Osteoblast (primary cell): ENCODE measurements at regions not wholly inside any gene's neighbourhood (a gene's known extent, or its start where the extent isn't known, plus 50 kb on each side); places are given as distances from the start of the nearest gene placed in this dataset.

Experiments used
- DNase-seq: peaks from one replicate; pipeline ENCODE4 v3.0.0; 2011; ENCODE audit warnings: low spot score, mixed read lengths; ENCODE audit not compliant: insufficient read length; ENCODE audit errors: missing footprints
- H2AFZ ChIP-seq: 2 replicates; pipeline ENCODE4 v1.6.0; 2011; ENCODE audit warnings: mild to moderate bottlenecking, low read length
- H3K27ac ChIP-seq: 2 replicates; pipeline ENCODE4 v1.5.1; 2011; ENCODE audit warnings: mild to moderate bottlenecking, low read depth, low read length, moderate library complexity
- H3K27me3 ChIP-seq: 2 replicates; pipeline ENCODE4 v1.6.0; 2012; ENCODE audit warnings: mild to moderate bottlenecking, control low read depth, inconsistent platforms, low read length, moderate library complexity; ENCODE audit not compliant: insufficient read depth
- H3K36me3 ChIP-seq: 2 replicates; pipeline ENCODE4 v1.5.1; 2011; ENCODE audit warnings: mild to moderate bottlenecking, low read length, control low read depth, moderate library complexity; ENCODE audit not compliant: insufficient read depth
- H3K4me1 ChIP-seq: 2 replicates; pipeline ENCODE4 v1.5.1; 2011; ENCODE audit warnings: mild to moderate bottlenecking, low read length, control low read depth, moderate library complexity; ENCODE audit not compliant: insufficient read depth
- H3K4me2 ChIP-seq: 2 replicates; pipeline ENCODE4 v1.6.0; 2011; ENCODE audit warnings: mild to moderate bottlenecking, low read length; ENCODE audit not compliant: insufficient read depth
- H3K4me3 ChIP-seq: fragments of 200-600 bp; sonication (generic); 3 replicates; pipeline ENCODE4 v1.5.1; 2012; ENCODE audit warnings: mild to moderate bottlenecking, low read length, inconsistent platforms; ENCODE audit not compliant: insufficient read depth
- H3K79me2 ChIP-seq: 2 replicates; pipeline ENCODE4 v1.6.0; 2012; ENCODE audit warnings: mild to moderate bottlenecking, low read length, control low read depth, inconsistent platforms; ENCODE audit not compliant: insufficient read depth
- H3K9me3 ChIP-seq: 2 replicates; pipeline ENCODE4 v1.5.1; 2011; ENCODE audit warnings: low read depth, low read length, control low read depth
- H4K20me1 ChIP-seq: 2 replicates; pipeline ENCODE4 v1.6.0; 2012; ENCODE audit warnings: mild to moderate bottlenecking, low read length, control low read depth; ENCODE audit not compliant: insufficient read depth
- TF ChIP-seq, protein P1 (sequence below): IDR thresholded peaks from 2 replicates; pipeline ENCODE4 v1.5.1; 2011; ENCODE audit warnings: mild to moderate bottlenecking, low read depth, low read length, moderate library complexity; ENCODE audit errors: extremely low read depth

- Histone ChIP-seq H3K4me3 (no peak overlapping the region), H3K27me3 (no peaks in the 10 kb centered on the region), H3K36me3 (no peaks in the 10 kb centered on the region), H3K79me2 (no peaks in the 10 kb centered on the region), H3K4me1 (no peaks in the 10 kb centered on the region), H3K27ac (no peak overlapping the region), H3K4me2 (no peak overlapping the region), H4K20me1 (no peaks in the 10 kb centered on the region), H2AFZ (no peak overlapping the region), H3K9me3 (no peaks in the 10 kb centered on the region)
- DNase-seq: no peak
- TF ChIP-seq, protein P1, sequence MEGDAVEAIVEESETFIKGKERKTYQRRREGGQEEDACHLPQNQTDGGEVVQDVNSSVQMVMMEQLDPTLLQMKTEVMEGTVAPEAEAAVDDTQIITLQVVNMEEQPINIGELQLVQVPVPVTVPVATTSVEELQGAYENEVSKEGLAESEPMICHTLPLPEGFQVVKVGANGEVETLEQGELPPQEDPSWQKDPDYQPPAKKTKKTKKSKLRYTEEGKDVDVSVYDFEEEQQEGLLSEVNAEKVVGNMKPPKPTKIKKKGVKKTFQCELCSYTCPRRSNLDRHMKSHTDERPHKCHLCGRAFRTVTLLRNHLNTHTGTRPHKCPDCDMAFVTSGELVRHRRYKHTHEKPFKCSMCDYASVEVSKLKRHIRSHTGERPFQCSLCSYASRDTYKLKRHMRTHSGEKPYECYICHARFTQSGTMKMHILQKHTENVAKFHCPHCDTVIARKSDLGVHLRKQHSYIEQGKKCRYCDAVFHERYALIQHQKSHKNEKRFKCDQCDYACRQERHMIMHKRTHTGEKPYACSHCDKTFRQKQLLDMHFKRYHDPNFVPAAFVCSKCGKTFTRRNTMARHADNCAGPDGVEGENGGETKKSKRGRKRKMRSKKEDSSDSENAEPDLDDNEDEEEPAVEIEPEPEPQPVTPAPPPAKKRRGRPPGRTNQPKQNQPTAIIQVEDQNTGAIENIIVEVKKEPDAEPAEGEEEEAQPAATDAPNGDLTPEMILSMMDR: no peak
These were observed 93.7 kb downstream of the DUSP10 start for GRCh38 chr1:221648201-221648600.
